Renal pelvis (tissue), 1 donor: ENCODE measurements at regions not wholly inside any gene's neighbourhood (a gene's known extent, or its start where the extent isn't known, plus 50 kb on each side); places are given as distances from the start of the nearest gene placed in this dataset.
"Not testable (repeated sequence)": the region's sequence is repeated elsewhere in the genome, so short reads cannot be mapped to it uniquely, and the experiment has no call there.

ENCODE experiments used
- DNase-seq: peaks from one replicate; pipeline ENCODE4 v3.0.0-alpha.2; 2013

DNA sequence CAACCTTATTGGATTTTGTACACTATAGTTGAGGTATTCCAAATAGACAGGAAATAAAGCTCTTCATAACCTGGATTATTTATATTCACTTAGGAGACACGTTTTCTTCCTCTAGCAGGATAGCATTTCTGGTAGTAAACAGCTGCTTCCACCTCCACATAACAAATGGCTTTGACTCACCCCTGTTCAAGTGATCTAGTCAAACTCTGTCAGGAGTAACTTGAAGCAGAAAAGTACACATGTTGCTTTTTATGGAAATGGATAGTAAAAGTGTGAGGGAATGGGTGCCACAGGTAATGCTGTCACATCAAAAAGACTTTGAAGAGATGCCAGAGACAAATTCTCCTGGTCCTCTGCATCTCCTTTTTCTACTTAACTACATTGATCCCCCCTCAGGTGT lies 258.7 kb upstream of the SLC7A11 start:
- DNase-seq, result no peak

DNA sequence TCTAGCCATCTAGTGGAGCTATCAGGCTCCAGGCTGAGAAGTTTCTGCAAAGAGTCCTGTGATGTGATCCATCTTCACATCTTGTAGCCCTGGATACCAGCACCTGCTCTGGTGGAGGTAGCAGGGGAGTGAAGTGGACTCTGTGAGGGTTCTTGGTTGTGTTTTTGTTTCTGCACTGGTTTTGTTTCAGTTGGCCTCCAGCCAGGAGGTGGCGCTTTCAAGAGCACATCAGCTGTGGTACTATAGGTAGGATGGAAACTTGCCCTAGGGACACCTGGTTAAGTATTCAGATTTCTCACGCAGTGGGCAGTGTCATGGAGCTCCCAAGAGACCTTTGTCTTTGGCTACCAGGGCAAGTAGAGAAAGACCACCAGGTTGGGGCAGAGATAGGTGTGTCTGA lies 257.5 kb upstream of the SLC7A11 start:
- DNase-seq, result no peak

- DNase-seq, result no peak
Observed at GRCh38 chr4:138494931-138495330, 252.8 kb upstream of the SLC7A11 start.

- no peak for DNase-seq
Observed at GRCh38 chr4:138494116-138494515, 252.0 kb upstream of the SLC7A11 start.

- no peak for DNase-seq
Observed at GRCh38 chr4:138492176-138492575, 250.0 kb upstream of the SLC7A11 start.

DNA sequence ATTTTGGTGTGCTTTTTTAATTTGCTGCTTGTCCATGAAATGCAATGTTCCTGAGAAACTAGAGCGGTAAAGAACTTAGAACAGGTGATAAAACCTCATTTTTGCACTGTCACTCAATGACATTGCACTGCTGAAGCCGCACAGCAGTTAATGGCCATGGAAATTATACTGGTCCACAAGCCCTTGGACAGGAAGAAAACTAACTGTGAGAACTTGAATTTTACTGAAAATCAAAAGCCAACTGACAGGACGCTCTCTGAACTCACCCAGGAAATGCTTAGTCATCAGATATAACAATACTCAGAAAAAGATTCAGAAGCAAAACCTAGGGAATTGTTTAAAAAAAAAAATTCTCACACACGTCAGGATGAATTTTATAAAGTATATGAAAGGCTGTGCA lies 246.4 kb upstream of the SLC7A11 start:
- DNase-seq, result no peak

GRCh38 chr4:138487670-138488069 lies 245.5 kb upstream of the SLC7A11 start:
- no peak for DNase-seq

GRCh38 chr4:138487230-138487629 lies 245.1 kb upstream of the SLC7A11 start:
- DNase-seq, result no peak

GRCh38 chr4:138485498-138485897 lies 243.3 kb upstream of the SLC7A11 start:
- DNase-seq, result no peak

- no peak for DNase-seq
Observed at GRCh38 chr4:138475116-138475515, 233.0 kb upstream of the SLC7A11 start.

DNA sequence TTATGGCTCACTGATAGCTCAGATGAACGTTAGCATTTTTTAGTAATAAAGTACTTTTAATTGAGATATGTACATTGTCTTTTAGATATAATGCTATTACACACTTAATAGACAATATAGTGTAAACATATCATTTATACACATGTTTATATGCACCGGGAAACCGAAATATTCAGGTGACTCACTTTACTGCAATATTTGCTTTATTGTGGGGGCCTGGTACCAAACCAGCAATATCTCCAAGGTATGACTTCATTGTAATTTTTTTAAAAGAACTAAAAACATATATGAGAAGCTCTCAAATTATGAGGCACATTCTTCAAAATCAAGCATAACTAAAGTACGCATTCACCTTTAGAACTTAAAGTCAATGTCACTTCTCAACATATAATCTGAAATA lies 231.2 kb upstream of the SLC7A11 start:
- no peak for DNase-seq

DNA sequence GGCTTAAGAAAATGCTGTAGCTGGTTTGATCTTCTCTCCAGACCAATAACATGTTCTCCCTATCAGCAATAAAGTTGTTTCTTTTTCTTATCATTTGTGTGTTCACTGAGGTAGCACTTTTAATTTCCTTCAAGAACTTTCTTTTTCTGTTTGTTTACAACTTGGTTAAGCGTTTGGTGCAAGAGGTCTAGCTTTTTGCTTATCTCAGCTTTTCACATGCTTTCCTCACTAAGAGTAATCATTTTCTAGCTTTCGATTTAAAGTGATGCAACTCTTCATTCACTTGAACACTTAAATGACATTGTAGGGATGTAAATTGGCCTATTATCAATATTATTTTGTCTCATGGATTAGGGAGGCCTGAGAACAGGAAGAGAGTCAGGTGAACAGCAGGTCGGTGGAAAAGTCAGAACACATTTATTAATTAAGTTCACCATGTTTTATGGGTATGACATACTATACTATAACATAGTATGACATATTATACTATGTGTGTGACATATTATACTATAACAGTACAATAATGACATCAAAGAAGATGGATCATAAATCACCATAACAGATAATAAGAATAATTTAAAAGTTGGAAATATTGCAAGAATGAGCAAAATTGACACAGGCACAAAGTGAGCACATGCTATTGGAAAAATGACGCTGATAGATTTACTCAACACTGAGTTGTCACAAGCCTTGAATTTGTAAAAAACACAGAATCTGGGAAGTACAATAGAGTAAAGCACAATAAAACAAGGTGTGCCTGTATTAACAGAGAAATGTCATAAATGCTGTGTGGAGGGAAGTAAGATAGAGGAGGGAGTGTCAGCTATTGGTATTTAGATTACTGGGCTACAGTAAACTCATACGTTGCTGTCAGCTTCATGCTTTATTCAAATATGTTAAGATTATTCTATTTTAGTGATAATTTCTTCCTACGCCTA lies 218.6 kb upstream of the SLC7A11 start:
- no peak for DNase-seq

DNA sequence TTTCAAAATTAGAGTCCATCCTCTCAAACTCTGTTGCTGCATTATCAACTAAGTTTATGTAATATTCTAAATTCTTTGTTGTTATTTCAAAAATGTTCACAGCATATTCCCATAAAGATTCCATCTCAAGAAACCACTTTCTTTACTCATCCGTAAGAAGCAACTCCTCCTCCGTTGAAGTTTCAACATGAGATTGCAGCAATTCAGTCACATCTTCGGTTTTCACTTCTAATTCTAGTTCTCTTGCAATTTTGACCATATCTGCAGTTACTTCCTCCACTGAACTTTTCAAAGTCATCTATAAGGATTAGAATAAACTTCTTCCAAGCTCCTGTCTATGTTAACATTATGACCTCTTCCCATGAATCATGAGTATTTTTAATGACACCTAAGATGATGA lies 216.6 kb upstream of the SLC7A11 start:
- DNase-seq, result no peak

DNA sequence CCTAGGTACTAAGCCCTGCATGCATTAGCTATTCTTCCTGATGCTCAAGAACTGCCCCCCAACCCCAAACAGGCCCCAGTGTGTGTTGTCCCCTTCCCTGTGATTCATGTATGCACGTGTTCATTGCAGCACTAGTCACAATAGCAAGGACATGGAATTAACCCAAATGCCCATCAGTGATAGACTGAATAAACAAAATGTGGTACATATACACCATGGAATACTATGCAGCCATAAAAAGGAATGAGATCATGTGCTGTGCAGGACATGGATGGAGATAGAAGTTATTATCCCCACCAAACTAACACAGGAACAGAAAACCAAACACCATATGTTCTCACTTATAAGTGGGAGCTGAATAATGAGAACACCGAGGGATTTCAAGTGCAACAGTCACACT lies 214.2 kb upstream of the SLC7A11 start:
- not testable (repeated sequence) for DNase-seq

DNA sequence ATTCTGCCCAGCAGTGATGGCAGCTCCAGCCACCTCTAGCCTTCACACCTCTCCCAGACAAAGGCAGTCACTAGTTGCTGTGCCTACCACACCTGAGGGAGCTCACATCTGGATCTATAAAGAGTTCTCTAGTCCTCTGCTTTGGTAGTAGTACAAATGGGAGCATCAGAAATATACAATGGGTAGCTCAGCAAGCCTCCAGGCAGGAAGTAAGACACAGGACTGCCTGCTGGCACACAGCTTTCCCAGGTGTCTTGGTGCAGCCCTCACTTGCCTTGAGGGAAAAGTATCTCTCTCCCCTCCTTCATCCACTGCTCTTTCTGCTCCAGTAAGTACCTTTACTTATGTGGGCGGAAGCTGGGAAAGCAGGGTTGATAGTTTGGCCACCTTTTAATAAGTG lies 212.9 kb upstream of the SLC7A11 start:
- DNase-seq, result no peak

- DNase-seq, result no peak
Observed at GRCh38 chr4:138452826-138453225, 210.7 kb upstream of the SLC7A11 start.

DNA sequence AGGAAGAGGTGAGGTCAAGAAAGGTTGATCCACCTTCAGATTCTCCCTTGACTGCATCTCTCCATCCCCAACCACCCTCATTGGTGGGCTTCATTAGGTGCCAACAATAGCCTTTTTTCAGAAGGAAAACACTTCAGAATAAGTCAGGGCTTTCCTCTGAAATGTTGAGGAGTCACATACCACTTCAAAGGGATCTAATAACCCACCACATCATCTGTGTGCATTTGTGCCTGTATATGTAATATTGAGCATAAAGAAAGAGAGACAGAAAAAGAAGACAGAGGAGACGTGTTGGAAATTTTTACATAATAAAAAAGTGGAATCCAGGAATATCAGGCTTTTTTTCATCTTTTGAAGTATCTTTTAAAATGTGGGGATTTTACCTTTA lies 209.1 kb upstream of the SLC7A11 start:
- no peak for DNase-seq

DNA sequence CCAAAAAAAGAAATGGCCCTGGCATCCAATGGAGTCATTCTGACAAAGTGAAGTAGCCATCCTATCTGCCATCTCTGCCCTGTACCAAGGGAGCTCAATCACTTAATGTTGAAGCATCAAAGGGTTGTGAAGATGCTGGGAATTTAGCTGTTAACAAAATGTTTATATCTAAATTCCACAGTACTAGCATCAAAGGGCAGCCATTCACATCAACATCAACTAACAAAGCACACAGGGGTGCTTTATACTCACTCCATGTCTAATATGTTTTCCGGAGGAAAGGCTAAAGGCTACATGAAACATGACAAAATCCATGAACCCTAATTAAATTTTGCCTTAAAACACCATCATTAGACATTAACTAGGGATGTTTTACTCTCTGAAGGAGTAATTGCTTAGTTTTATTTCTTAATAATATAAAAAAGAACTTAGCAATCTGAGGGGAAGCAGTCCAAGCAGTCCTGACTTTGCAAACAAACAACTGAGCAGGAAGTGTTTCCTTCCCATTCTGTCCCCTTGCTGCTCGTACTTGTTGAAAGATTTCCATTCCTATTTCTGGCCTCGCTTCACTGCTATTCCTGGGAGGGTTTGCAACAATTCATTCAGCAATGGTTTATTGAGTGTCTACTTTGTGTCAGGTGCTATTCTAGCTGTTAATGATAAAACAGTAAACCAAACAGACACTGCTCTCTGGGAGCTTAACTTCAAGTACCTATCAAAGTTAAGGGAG lies 208.6 kb upstream of the SLC7A11 start:
- DNase-seq, result no peak

GRCh38 chr4:138449938-138450337 lies 207.8 kb upstream of the SLC7A11 start:
- no peak for DNase-seq

GRCh38 chr4:138448169-138448568 lies 206.0 kb upstream of the SLC7A11 start:
- DNase-seq, result no peak

GRCh38 chr4:138446456-138446855 lies 204.3 kb upstream of the SLC7A11 start:
- DNase-seq, result no peak

DNA sequence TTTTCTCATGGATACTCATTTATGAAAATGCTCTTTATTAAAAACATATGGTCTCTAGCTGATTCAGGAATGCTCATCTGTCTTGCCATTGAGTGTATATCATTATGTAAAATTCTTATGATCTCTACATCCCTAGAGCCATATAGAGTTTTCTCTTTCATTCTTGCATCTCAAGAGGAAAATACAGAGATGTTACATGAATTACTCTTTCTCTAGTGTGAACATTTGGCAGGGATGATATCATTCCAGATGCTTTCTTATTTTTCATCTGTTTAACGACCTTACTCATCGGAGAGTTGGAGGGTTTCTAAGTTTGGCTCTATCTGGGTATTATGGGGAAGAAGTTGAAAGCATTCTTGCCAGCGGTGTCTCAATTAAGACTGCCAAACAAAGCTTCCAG lies 202.9 kb upstream of the SLC7A11 start:
- no peak for DNase-seq

- DNase-seq, result no peak
Observed at GRCh38 chr4:138444260-138444659, 202.1 kb upstream of the SLC7A11 start.
